Mucosa of gallbladder (tissue), 1 donor: ENCODE measurements at regions not wholly inside any gene's neighbourhood (a gene's known extent, or its start where the extent isn't known, plus 50 kb on each side); places are given as distances from the start of the nearest gene placed in this dataset.
"Not testable (repeated sequence)": the region's sequence is repeated elsewhere in the genome, so short reads cannot be mapped to it uniquely, and the experiment has no call there.

ENCODE experiments used
- DNase-seq: peaks from one replicate; pipeline ENCODE4 v3.0.0-alpha.2; 2020; ENCODE audit warnings: low spot score
- donor health status: DM: no; HTN: no; CAD: no.

GRCh38 chr6:164826831-164827468, 482.5 kb downstream of the C6orf118 start:
- no peak for DNase-seq

- no peak for DNase-seq
Observed at GRCh38 chr6:164825386-164825785, 484.0 kb downstream of the C6orf118 start.

GRCh38 chr6:164817662-164818061, 491.7 kb downstream of the C6orf118 start:
- DNase-seq, result no peak

GRCh38 chr6:164812706-164813105, 496.7 kb downstream of the C6orf118 start:
- DNase-seq, result no peak

GRCh38 chr6:164807125-164807524, 502.3 kb downstream of the C6orf118 start:
- no peak for DNase-seq

GRCh38 chr6:164795056-164795815, 514.2 kb downstream of the C6orf118 start:
- no peak for DNase-seq

GRCh38 chr6:164792666-164793065, 516.7 kb downstream of the C6orf118 start:
- DNase-seq, result no peak

- DNase-seq, result no peak
Observed at GRCh38 chr6:164791498-164791897, 517.9 kb downstream of the C6orf118 start.

GRCh38 chr6:164763788-164764187, 545.6 kb downstream of the C6orf118 start:
- no peak for DNase-seq

- DNase-seq, result no peak
Observed at GRCh38 chr6:164757451-164757850, 552.0 kb downstream of the C6orf118 start.

GRCh38 chr6:164756723-164757122, 552.7 kb downstream of the C6orf118 start:
- no peak for DNase-seq

- DNase-seq, result no peak
Observed at GRCh38 chr6:164756142-164756541, 553.3 kb downstream of the C6orf118 start.

- DNase-seq, result no peak
Observed at GRCh38 chr6:164753517-164753916, 555.9 kb downstream of the C6orf118 start.

GRCh38 chr6:164751395-164751794, 558.0 kb downstream of the C6orf118 start:
- no peak for DNase-seq

GRCh38 chr6:164750128-164750527, 559.3 kb downstream of the C6orf118 start:
- no peak for DNase-seq

- DNase-seq, result no peak
Observed at GRCh38 chr6:164749221-164750064, 560.0 kb downstream of the C6orf118 start.

GRCh38 chr6:164744301-164744700, 565.1 kb downstream of the C6orf118 start:
- DNase-seq, result no peak

GRCh38 chr6:164741938-164742451, 567.4 kb downstream of the C6orf118 start:
- no peak for DNase-seq

GRCh38 chr6:164736090-164736489, 573.3 kb downstream of the C6orf118 start:
- not testable (repeated sequence) for DNase-seq

GRCh38 chr6:164731539-164731938, 577.9 kb downstream of the C6orf118 start:
- no peak for DNase-seq

- DNase-seq, result no peak
Observed at GRCh38 chr6:164721460-164721859, 587.9 kb downstream of the C6orf118 start.

GRCh38 chr6:164700497-164700896, 608.9 kb downstream of the C6orf118 start:
- no peak for DNase-seq
